Anterior cingulate cortex (tissue), 58 donors: ENCODE measurements at regions not wholly inside any gene's neighbourhood (a gene's known extent, or its start where the extent isn't known, plus 50 kb on each side); places are given as distances from the start of the nearest gene placed in this dataset.

Source experiments
- DNase-seq, 58 donors: peaks; one replicate each; lab custom pipeline; 2025; lab: John Stamatoyannopoulos, UW

DNA sequence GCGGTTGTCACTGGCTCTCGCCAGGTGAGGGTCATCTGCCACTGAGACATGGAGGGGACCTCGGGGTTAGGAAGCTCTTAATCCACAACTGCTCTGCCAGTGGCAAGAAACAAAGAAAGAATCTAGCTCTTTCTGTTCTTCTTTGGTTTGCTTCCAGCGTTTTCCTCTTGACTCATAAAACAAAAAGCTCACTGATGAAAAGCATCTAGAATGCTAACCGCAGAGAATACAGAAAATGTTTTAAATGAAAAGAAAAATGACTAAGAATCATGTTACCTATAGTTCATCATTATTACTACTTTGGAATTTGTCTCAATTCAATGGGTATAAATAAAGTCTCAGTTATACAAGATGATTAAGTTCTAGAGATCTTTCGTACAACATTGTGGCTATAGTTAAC is 274.8 kb upstream of the TENM3 start:
- no peak for DNase-seq

DNA sequence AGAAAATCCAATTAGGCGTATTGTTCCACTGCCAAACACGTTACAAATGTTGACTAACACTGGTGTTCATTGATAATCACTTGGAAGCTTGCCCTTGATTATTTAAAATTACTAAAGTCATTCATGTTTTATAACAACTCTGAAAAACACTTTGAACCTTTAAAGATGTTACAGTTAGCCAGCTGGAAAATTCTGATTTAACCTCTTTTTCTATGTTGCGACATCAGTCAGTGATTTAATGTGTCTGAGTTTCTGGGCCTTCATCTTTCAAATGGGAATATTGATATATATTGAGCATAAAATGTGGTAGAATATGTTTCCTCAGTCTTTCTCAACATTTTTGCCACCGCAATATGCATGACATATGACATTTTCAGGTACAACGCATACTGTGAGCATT is 274.1 kb upstream of the TENM3 start:
- no peak for DNase-seq

DNA sequence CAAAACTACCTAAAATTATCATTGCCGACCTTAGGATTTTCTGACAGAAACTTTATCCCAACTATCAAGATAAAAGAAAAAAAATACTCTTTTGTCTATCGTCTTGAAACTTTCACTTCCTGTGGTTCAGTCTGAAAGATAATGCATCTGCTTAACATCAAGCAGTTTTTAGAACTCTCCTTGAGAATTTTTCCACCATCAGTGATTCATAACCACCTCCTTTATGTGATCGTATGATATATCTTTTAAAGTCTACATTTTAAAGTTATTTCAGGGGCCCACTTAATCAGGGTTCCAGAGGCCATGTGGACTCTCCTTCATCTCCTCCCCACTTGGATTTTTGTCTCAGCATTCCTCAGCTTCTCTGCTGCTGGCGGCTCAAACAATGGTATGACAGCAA is 272.8 kb upstream of the TENM3 start:
- no peak for DNase-seq

GRCh38 chr4:181971411-181971810 is 271.8 kb upstream of the TENM3 start:
- no peak for DNase-seq

DNA sequence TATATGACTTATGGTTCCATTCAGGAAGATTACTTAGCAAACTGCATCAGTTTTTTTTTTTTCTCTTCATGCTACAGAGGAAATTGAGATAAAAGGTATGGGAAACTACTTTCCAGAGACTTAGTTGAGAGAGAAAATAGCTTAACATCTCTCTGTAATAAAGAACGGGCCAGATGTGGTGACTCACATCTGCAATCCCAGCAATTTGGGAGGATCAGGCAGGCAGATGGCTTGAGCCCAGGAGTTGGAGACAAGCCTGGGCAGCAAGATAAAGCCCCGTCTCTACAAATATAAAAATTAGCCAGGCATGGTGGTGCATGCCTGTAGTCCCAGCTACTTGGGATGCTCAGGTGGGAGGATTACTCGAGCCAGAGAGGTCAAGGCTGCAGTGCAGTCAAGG is 271.2 kb upstream of the TENM3 start:
- DNase-seq, result no peak

DNA sequence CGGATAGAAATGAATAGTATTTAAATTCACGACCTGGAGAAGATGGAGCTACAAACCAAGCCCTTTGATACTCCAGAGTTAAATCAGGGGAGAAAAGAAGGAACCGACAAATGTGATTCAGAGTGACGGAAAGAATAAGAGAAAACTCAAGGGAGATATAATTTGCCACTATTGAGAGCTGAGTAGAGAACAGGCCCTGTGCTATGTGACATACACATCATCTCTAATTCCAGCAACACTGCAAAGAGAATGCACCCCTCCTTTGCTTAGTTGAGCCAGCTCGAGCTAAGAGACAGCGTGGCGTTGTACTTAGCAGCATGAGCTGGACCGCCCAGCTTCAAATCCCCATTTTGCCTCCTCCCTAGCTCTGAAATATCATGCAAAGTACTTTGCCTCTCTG is 266.4 kb upstream of the TENM3 start:
- DNase-seq, result no peak

- no peak for DNase-seq
Observed at GRCh38 chr4:181982437-181982836, 260.8 kb upstream of the TENM3 start.

- DNase-seq, result no peak
Observed at GRCh38 chr4:181982856-181983255, 260.3 kb upstream of the TENM3 start.

- no peak for DNase-seq
Observed at GRCh38 chr4:181987392-181987791, 255.8 kb upstream of the TENM3 start.

- DNase-seq, result no peak
Observed at GRCh38 chr4:181989071-181989470, 254.1 kb upstream of the TENM3 start.

DNA sequence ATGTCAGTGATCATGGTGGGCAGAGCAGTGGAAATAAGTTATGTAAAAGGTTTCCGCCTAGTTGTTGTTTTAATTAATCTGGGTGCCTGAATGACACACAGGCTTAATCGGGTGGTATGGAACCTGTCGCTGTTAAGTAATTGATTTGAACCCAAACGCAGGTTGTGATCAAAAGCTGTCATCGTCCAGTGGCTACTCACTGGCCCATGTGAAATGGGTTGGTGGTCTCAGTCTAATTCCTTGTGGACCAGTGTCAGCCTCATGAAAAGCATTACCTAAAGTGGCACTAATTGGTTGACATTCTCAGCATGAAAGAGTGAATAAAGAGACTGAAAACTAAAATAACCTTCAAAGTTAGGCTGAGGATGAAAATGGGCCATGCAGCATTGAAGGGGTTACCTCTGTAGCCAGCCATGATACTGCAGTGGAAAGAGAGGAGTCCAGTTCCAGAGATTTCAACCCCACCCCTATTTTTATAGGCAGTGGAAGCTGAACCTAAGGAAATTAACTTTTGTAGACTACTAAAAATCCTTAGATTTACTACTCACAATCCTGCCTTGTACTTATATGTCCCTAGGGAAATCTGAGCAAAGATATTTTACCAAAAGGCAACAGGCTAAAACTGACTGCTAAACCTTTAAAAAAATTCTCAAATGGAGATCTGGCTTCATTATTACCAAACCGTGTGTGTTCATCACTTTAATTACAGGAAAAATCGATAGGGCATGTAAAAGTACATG is 251.7 kb upstream of the TENM3 start:
- DNase-seq, result no peak

- DNase-seq, result no peak
Observed at GRCh38 chr4:181998398-181999295, 244.6 kb upstream of the TENM3 start.

GRCh38 chr4:182000077-182000476 is 243.1 kb upstream of the TENM3 start:
- no peak for DNase-seq

GRCh38 chr4:182010876-182011275 is 232.3 kb upstream of the TENM3 start:
- no peak for DNase-seq

- DNase-seq, result no peak
Observed at GRCh38 chr4:182014164-182014563, 229.0 kb upstream of the TENM3 start.

DNA sequence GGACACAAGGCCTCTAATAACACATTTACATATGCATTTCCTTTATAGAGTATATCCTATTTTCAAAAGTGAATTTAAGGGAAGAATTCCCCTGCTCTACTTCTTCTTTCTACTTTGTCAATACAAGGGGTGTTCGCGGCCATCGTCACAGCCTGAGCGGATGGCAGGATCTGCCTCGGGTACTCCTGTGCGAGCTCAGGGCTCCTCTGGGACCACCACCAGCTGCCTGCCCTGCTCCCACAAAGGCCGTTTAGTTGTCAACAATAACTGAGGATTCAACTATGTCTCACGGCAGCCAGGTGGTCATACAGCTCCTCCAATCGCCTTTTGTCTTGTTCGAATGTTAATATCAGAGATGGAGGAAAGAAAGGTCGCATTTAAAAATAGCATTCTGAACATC is 228.2 kb upstream of the TENM3 start:
- no peak for DNase-seq

GRCh38 chr4:182015893-182016292 is 227.3 kb upstream of the TENM3 start:
- DNase-seq, result peak in 1 of 58 donors; percentile 7

DNA sequence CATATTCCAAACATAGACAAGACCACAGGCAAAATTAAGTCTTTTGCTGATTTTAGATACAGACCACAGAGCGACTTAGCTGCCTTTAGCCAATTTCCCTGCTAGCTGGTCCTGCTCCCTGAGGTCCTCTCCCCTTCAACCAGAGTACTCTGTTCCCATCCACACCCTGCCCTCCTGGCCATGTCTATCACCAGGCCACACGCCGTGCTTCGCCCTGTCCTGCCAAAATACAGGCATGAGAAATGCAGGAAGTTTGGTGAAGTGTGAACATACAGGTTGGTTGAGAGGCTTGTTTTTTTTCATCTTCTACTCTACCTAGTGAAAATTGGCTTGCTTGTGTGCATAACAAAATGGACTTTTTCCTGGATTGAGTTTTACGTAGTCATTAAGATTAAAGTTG is 226.2 kb upstream of the TENM3 start:
- no peak for DNase-seq

GRCh38 chr4:182018691-182019090 is 224.5 kb upstream of the TENM3 start:
- DNase-seq, result no peak

- no peak for DNase-seq
Observed at GRCh38 chr4:182019148-182019652, 224.0 kb upstream of the TENM3 start.

DNA sequence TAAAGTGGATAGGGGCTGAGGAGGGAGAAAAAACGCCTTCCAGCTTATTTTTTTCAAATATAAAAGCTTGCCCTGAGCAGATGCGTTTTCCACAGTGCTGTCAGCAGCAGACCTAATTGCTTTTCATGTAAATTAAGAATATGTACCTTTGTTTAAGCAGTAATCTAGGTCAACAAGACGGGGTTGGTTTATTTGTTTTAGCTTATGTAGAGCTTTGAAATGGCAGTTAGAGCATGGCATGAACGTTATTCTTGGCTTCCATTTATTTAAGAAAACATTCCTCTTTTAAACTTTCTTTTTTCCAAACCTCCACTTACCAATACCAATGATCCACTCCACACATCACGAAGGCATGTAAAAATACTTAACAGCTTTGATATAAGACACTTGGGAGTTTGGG is 220.3 kb upstream of the TENM3 start:
- DNase-seq, result no peak

DNA sequence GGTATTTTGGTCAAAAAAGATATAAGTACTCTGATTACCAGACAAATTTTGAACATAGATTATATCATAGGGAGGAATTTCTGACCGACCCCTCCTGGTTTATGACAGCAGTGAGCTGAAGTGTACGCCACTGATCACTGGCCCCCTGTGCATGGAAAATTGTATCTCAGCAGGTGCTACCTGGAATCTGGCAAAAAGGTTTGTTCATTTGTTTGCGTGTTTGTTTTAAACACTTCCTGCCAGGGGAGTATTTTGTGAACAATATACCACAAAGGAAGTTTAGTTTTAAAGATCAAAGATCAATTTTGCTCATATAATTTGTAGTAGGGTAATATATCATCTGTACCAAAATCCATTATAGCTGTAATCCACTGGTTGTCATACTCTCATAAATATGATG is 219.7 kb upstream of the TENM3 start:
- DNase-seq, result no peak
